ENCODE measurements at regions not wholly inside any gene's neighbourhood (a gene's known extent, or its start where the extent isn't known, plus 50 kb on each side); places are given as distances from the start of the nearest gene placed in this dataset.

GRCh38 chr14:85257287-85257686, 272.7 kb upstream of the FLRT2 start:
- H3K9me3 ChIP-seq: peaks cover 0 to 7% (median 0%) of the 10 kb centered on the region in 4 donors
- H3K27ac ChIP-seq: no peak overlapping the region
- H3K36me3 ChIP-seq: no peaks in the 10 kb centered on the region
- no peaks in the 10 kb centered on the region for H3K27me3 ChIP-seq
- no peak overlapping the region for H3K4me3 ChIP-seq
- TF ChIP-seq EP300 (IDR thresholded peaks at IDR 0.05) (no peak), POLR2A (IDR thresholded peaks at IDR 0.05) (no peak), CTCF (IDR thresholded peaks at IDR 0.05) (no peak), POLR2AphosphoS5 (IDR thresholded peaks at IDR 0.05) (no peak)
- DNase-seq: no peak
- H3K4me1 ChIP-seq: no peaks in the 10 kb centered on the region
- intact Hi-C loops (cut with DNase I): no loop called here

- WGBS, 2 donors: 69 to 74% methylated on average over 4 of the region's 4 CpGs
- Histone ChIP-seq H3K27me3 (no peaks in the 10 kb centered on the region), H3K36me3 (no peaks in the 10 kb centered on the region), H3K27ac (no peak overlapping the region), H3K4me3 (no peak overlapping the region), H3K4me1 (no peaks in the 10 kb centered on the region), H3K9me3 (peaks cover 0 to 3% (median 0%) of the 10 kb centered on the region in 4 donors)
- no peak for DNase-seq
- no peak for TF ChIP-seq POLR2AphosphoS5 (IDR thresholded peaks at IDR 0.05)
- no peak for TF ChIP-seq EP300 (IDR thresholded peaks at IDR 0.05)
- no peak for TF ChIP-seq CTCF (IDR thresholded peaks at IDR 0.05)
- TF ChIP-seq POLR2A (IDR thresholded peaks at IDR 0.05): no peak
- intact Hi-C loops (cut with DNase I): no loop called here
Observed at GRCh38 chr14:85263916-85264675, 265.8 kb upstream of the FLRT2 start.

GRCh38 chr14:85273099-85273677, 256.8 kb upstream of the FLRT2 start:
- no peaks in the 10 kb centered on the region for H3K27me3 ChIP-seq
- WGBS, 2 donors: 33 to 46% methylated on average over 5 of the region's 5 CpGs
- no peaks in the 10 kb centered on the region for H3K4me1 ChIP-seq
- no peak overlapping the region for H3K27ac ChIP-seq
- TF ChIP-seq POLR2AphosphoS5 (IDR thresholded peaks at IDR 0.05) (no peak), EP300 (IDR thresholded peaks at IDR 0.05) (no peak)
- no peaks in the 10 kb centered on the region for H3K36me3 ChIP-seq
- no peak overlapping the region for H3K4me3 ChIP-seq
- intact Hi-C loops (cut with DNase I): no loop called here
- H3K9me3 ChIP-seq: no peaks in the 10 kb centered on the region
- no peak for DNase-seq

DNA sequence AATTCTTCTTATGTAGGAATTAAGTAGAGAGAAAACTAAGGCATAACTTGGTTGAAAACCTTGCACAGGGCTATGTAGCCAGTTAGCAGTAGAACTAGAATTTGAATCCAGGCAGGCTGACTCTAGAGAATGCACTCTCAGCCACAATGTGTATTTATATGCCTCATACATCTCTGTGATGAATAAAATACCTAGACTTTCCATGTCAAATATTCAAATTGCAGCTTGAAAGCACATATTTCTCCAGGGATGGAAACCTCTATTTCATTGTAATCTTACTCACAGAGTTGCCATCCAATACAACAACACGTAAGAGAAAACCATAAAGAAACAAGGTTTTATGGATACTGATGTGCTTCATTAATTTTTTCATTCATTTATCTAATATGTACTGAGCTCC, 256.0 kb upstream of the FLRT2 start:
- Histone ChIP-seq H3K4me1 (no peaks in the 10 kb centered on the region), H3K27ac (no peak overlapping the region), H3K4me3 (no peak overlapping the region), H3K27me3 (no peaks in the 10 kb centered on the region), H3K9me3 (no peaks in the 10 kb centered on the region), H3K36me3 (no peaks in the 10 kb centered on the region)
- DNase-seq: no peak
- TF ChIP-seq CTCF (IDR thresholded peaks at IDR 0.05): no peak
- TF ChIP-seq POLR2A (IDR thresholded peaks at IDR 0.05): no peak
- no peak for TF ChIP-seq POLR2AphosphoS5 (IDR thresholded peaks at IDR 0.05)
- no peak for TF ChIP-seq EP300 (IDR thresholded peaks at IDR 0.05)
- intact Hi-C loops (cut with DNase I): no loop called here
- WGBS, 2 donors: 78 to 90% methylated on average over 1 of the region's 1 CpG

GRCh38 chr14:85276161-85276978, 253.6 kb upstream of the FLRT2 start:
- Histone ChIP-seq H3K36me3 (no peaks in the 10 kb centered on the region), H3K4me3 (no peak overlapping the region), H3K27me3 (no peaks in the 10 kb centered on the region), H3K9me3 (no peaks in the 10 kb centered on the region), H3K27ac (no peak overlapping the region), H3K4me1 (no peaks in the 10 kb centered on the region)
- DNase-seq: no peak
- 72 to 75% methylated on average over 5 of the region's 5 CpGs for WGBS, 2 donors
- intact Hi-C loops (cut with DNase I): no loop called here
- TF ChIP-seq POLR2A (IDR thresholded peaks at IDR 0.05) (no peak), EP300 (IDR thresholded peaks at IDR 0.05) (no peak), CTCF (IDR thresholded peaks at IDR 0.05) (no peak), POLR2AphosphoS5 (IDR thresholded peaks at IDR 0.05) (no peak)

All from sigmoid colon (tissue), 6 donors.